ENCODE measurements at regions not wholly inside any gene's neighbourhood (a gene's known extent, or its start where the extent isn't known, plus 50 kb on each side); places are given as distances from the start of the nearest gene placed in this dataset.

GRCh38 chr14:22505697-22506377, 83.2 kb downstream of the DAD1 start:
- peak overlapping the region; percentile 98 for H3K27ac Mint-ChIP-seq
- peak overlapping the region; percentile 79 for H3K4me3 Mint-ChIP-seq
- no peak for DNase-seq
- POLR2A ChIA-PET: interaction anchor here (0.8 to 29.3 kb wide), 16 partner anchors 3 to 643 kb away, joined by 3 to 639 read pairs (median 12); no protein-coding TSS in a partner anchor
- H3K4me1 Mint-ChIP-seq (ENCODE audit: low read depth): peaks cover 35% of the 10 kb centered on the region
- no peaks in the 10 kb centered on the region for H3K27me3 Mint-ChIP-seq
- peaks cover 95% of the 10 kb centered on the region for H3K36me3 Mint-ChIP-seq
- H3K9me3 Mint-ChIP-seq: no peaks in the 10 kb centered on the region
- CTCF ChIA-PET: interaction anchor here (0.8 to 3.9 kb wide), 4 partner anchors 25 to 588 kb away, joined by 3 to 19 read pairs (median 11); no protein-coding TSS in a partner anchor
- intact Hi-C loops (cut with micrococcal nuclease): loop anchor here (1.0 to 10.0 kb wide), 3 partner anchors 45 to 641 kb away; no protein-coding TSS in a partner anchor

- H3K4me1 Mint-ChIP-seq (ENCODE audit: low read depth): peaks cover 34% of the 10 kb centered on the region
These were observed 83.7 kb downstream of the DAD1 start for GRCh38 chr14:22505309-22505696.

GRCh38 chr14:22502551-22502950, 86.5 kb downstream of the DAD1 start:
- Mint-ChIP-seq H3K27me3 (no peaks in the 10 kb centered on the region), H3K27ac (peak overlapping the region; percentile 98), H3K9me3 (no peaks in the 10 kb centered on the region), H3K4me1 (ENCODE audit: low read depth) (peaks cover 35% of the 10 kb centered on the region), H3K4me3 (peak overlapping the region; percentile 87), H3K36me3 (peaks cover 97% of the 10 kb centered on the region)
- ChIA-PET POLR2A (interaction anchor here (1.1 to 29.3 kb wide), 10 partner anchors 6 to 502 kb away, joined by 3 to 639 read pairs (median 16); no protein-coding TSS in a partner anchor), CTCF (interaction anchor here (2.6 kb wide), 1 partner anchor 68 kb away, joined by 8 read pairs; no protein-coding TSS in a partner anchor)
- no peak for DNase-seq
- intact Hi-C loops (cut with micrococcal nuclease): loop anchor here (10.0 kb wide), 1 partner anchor 638 kb away; no protein-coding TSS in a partner anchor

More at GRCh38 chr14:22505309-22505696, 83.7 kb downstream of the DAD1 start:
- no peaks in the 10 kb centered on the region for H3K9me3 Mint-ChIP-seq
- peak overlapping the region; percentile 79 for H3K4me3 Mint-ChIP-seq
- peak overlapping the region; percentile 98 for H3K27ac Mint-ChIP-seq
- CTCF ChIA-PET: interaction anchor here (3.7 kb wide), 1 partner anchor 51 kb away, joined by 19 read pairs; no protein-coding TSS in a partner anchor
- intact Hi-C loops (cut with micrococcal nuclease): loop anchor here (10.0 kb wide), 1 partner anchor 641 kb away; no protein-coding TSS in a partner anchor
- no peaks in the 10 kb centered on the region for H3K27me3 Mint-ChIP-seq
- H3K36me3 Mint-ChIP-seq: peaks cover 95% of the 10 kb centered on the region
- DNase-seq: no peak
- POLR2A ChIA-PET: interaction anchor here (0.9 to 29.3 kb wide), 12 partner anchors 3 to 58 kb away, joined by 3 to 639 read pairs (median 30); no protein-coding TSS in a partner anchor

GRCh38 chr14:22502007-22502406, 87.0 kb downstream of the DAD1 start:
- H3K4me3 Mint-ChIP-seq: peak overlapping the region; percentile 87
- H3K27ac Mint-ChIP-seq: peak overlapping the region; percentile 98
- H3K9me3 Mint-ChIP-seq: no peaks in the 10 kb centered on the region
- DNase-seq: no peak
- H3K4me1 Mint-ChIP-seq (ENCODE audit: low read depth): peaks cover 32% of the 10 kb centered on the region
- CTCF ChIA-PET: interaction anchor here (1.7 to 2.6 kb wide), 2 partner anchors 8 to 68 kb away, joined by 6 to 8 read pairs; no protein-coding TSS in a partner anchor
- intact Hi-C loops (cut with micrococcal nuclease): loop anchor here (10.0 kb wide), 1 partner anchor 637 kb away; no protein-coding TSS in a partner anchor
- peaks cover 97% of the 10 kb centered on the region for H3K36me3 Mint-ChIP-seq
- POLR2A ChIA-PET: interaction anchor here (1.1 to 29.3 kb wide), 10 partner anchors 6 to 501 kb away, joined by 3 to 639 read pairs (median 16); no protein-coding TSS in a partner anchor
- H3K27me3 Mint-ChIP-seq: no peaks in the 10 kb centered on the region

- ChIA-PET CTCF (interaction anchor here (1.0 to 2.6 kb wide), 4 partner anchors 9 to 69 kb away, joined by 3 to 8 read pairs (median 4); no protein-coding TSS in a partner anchor), POLR2A (interaction anchor here (1.1 to 29.3 kb wide), 16 partner anchors 5 to 652 kb away, joined by 3 to 639 read pairs (median 6); no protein-coding TSS in a partner anchor)
These were observed 87.9 kb downstream of the DAD1 start for GRCh38 chr14:22500954-22501726.

GRCh38 chr14:22500525-22500924, 88.5 kb downstream of the DAD1 start:
- ChIA-PET CTCF (interaction anchor here (1.0 to 2.6 kb wide), 4 partner anchors 10 to 70 kb away, joined by 3 to 8 read pairs (median 4); no protein-coding TSS in a partner anchor), POLR2A (interaction anchor here (1.1 to 29.3 kb wide), 15 partner anchors 4 to 651 kb away, joined by 3 to 639 read pairs (median 5); no protein-coding TSS in a partner anchor)
- Mint-ChIP-seq H3K4me1 (ENCODE audit: low read depth) (peaks cover 19% of the 10 kb centered on the region), H3K27ac (peak overlapping the region; percentile 98), H3K36me3 (peaks cover 96% of the 10 kb centered on the region), H3K27me3 (no peaks in the 10 kb centered on the region), H3K4me3 (peak overlapping the region; percentile 87), H3K9me3 (no peaks in the 10 kb centered on the region)
- intact Hi-C loops (cut with micrococcal nuclease): loop anchor here (10.0 kb wide), 1 partner anchor 636 kb away; no protein-coding TSS in a partner anchor
- no peak for DNase-seq

More at GRCh38 chr14:22500954-22501726, 87.9 kb downstream of the DAD1 start:
- H3K27me3 Mint-ChIP-seq: no peaks in the 10 kb centered on the region
- H3K4me3 Mint-ChIP-seq: peak overlapping the region; percentile 87
- H3K36me3 Mint-ChIP-seq: peaks cover 96% of the 10 kb centered on the region
- H3K4me1 Mint-ChIP-seq (ENCODE audit: low read depth): peaks cover 24% of the 10 kb centered on the region
- no peaks in the 10 kb centered on the region for H3K9me3 Mint-ChIP-seq
- DNase-seq: peak; percentile 61
- peak overlapping the region; percentile 98 for H3K27ac Mint-ChIP-seq
- intact Hi-C loops (cut with micrococcal nuclease): loop anchor here (10.0 kb wide), 1 partner anchor 636 kb away; no protein-coding TSS in a partner anchor

- H3K36me3 Mint-ChIP-seq: peaks cover 98% of the 10 kb centered on the region
These were observed 91.3 kb downstream of the DAD1 start for GRCh38 chr14:22497671-22498093.

GRCh38 chr14:22497144-22497423, 91.9 kb downstream of the DAD1 start:
- H3K4me1 Mint-ChIP-seq (ENCODE audit: low read depth): peaks cover 8% of the 10 kb centered on the region
- POLR2A ChIA-PET: interaction anchor here (0.8 to 29.3 kb wide), 9 partner anchors 1 to 645 kb away, joined by 3 to 639 read pairs (median 4); no protein-coding TSS in a partner anchor
- H3K9me3 Mint-ChIP-seq: no peaks in the 10 kb centered on the region
- no peak for DNase-seq
- H3K4me3 Mint-ChIP-seq: peak overlapping the region; percentile 87
- peak overlapping the region; percentile 98 for H3K27ac Mint-ChIP-seq
- H3K27me3 Mint-ChIP-seq: no peaks in the 10 kb centered on the region
- intact Hi-C loops (cut with micrococcal nuclease): loop anchor here (10.0 kb wide), 1 partner anchor 182 kb away; no protein-coding TSS in a partner anchor
- peaks cover 98% of the 10 kb centered on the region for H3K36me3 Mint-ChIP-seq
- CTCF ChIA-PET: interaction anchor here (1.2 kb wide), 1 partner anchor 73 kb away, joined by 7 read pairs; no protein-coding TSS in a partner anchor

More at GRCh38 chr14:22497671-22498093, 91.3 kb downstream of the DAD1 start:
- no peak for DNase-seq
- intact Hi-C loops (cut with micrococcal nuclease): loop anchor here (10.0 kb wide), 1 partner anchor 183 kb away; no protein-coding TSS in a partner anchor
- peak overlapping the region; percentile 98 for H3K27ac Mint-ChIP-seq
- H3K4me1 Mint-ChIP-seq (ENCODE audit: low read depth): peaks cover 9% of the 10 kb centered on the region
- H3K27me3 Mint-ChIP-seq: no peaks in the 10 kb centered on the region
- peak overlapping the region; percentile 87 for H3K4me3 Mint-ChIP-seq
- H3K9me3 Mint-ChIP-seq: no peaks in the 10 kb centered on the region
- CTCF ChIA-PET: interaction anchor here (1.2 kb wide), 1 partner anchor 72 kb away, joined by 7 read pairs; no protein-coding TSS in a partner anchor
- POLR2A ChIA-PET: interaction anchor here (0.8 to 29.3 kb wide), 10 partner anchors 1 to 646 kb away, joined by 3 to 639 read pairs (median 4); no protein-coding TSS in a partner anchor

GRCh38 chr14:22494486-22495135, 94.4 kb downstream of the DAD1 start:
- intact Hi-C loops (cut with micrococcal nuclease): loop anchor here (10.0 kb wide), 1 partner anchor 180 kb away; no protein-coding TSS in a partner anchor
- Mint-ChIP-seq H3K4me3 (peak overlapping the region; percentile 87), H3K36me3 (peaks cover 95% of the 10 kb centered on the region), H3K27ac (peak overlapping the region; percentile 98), H3K9me3 (no peaks in the 10 kb centered on the region), H3K27me3 (no peaks in the 10 kb centered on the region), H3K4me1 (ENCODE audit: low read depth) (peaks cover 6% of the 10 kb centered on the region)
- CTCF ChIA-PET: no interaction called here
- no peak for DNase-seq
- POLR2A ChIA-PET: interaction anchor here (0.8 to 29.3 kb wide), 3 partner anchors 10 to 37 kb away, joined by 3 to 639 read pairs (median 4); no protein-coding TSS in a partner anchor

GRCh38 chr14:22493753-22494152, 95.3 kb downstream of the DAD1 start:
- peak overlapping the region; percentile 98 for H3K27ac Mint-ChIP-seq
- intact Hi-C loops (cut with micrococcal nuclease): loop anchor here (10.0 kb wide), 1 partner anchor 179 kb away; no protein-coding TSS in a partner anchor
- CTCF ChIA-PET: interaction anchor here (0.7 kb wide), 1 partner anchor 63 kb away, joined by 3 read pairs; no protein-coding TSS in a partner anchor
- no peaks in the 10 kb centered on the region for H3K27me3 Mint-ChIP-seq
- peaks cover 3% of the 10 kb centered on the region for H3K4me1 Mint-ChIP-seq (ENCODE audit: low read depth)
- no peaks in the 10 kb centered on the region for H3K9me3 Mint-ChIP-seq
- peaks cover 94% of the 10 kb centered on the region for H3K36me3 Mint-ChIP-seq
- H3K4me3 Mint-ChIP-seq: peak overlapping the region; percentile 87
- DNase-seq: no peak
- POLR2A ChIA-PET: interaction anchor here (1.5 to 29.3 kb wide), 4 partner anchors 9 to 213 kb away, joined by 4 to 639 read pairs (median 14); no protein-coding TSS in a partner anchor
